ENCODE measurements at regions not wholly inside any gene's neighbourhood (a gene's known extent, or its start where the extent isn't known, plus 50 kb on each side); places are given as distances from the start of the nearest gene placed in this dataset.

DNA sequence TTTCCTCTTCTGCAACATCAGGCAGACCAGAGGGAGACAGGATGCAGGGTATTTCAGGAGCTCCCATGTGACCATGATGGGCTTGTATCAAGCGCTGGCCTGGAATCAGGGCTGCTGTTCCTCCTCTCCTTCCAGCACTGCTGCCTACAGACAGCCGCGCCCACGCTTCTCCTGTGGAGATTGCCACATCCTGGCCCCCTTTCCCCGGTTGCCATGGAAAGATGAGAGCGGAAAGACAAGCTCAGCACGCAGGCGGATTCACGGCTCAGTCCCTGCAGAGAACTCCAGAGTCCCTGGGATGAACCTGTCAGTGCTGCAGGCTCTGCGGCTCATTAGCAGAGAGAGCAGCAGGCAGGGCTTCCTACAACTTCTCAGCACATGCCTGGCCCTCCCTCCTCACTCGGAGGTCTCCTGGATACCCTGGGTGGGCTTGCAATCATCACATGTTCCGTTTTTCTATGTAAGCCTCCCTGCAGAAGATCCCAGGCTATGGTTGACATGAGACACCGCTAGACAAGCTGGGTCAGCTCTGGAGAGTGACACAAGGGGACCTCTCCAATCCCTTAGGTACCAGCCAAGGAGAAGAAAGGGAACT lies 497.8 kb upstream of the MYT1L start:
- no peak overlapping the region for H3K9ac ChIP-seq (ENCODE audit: low read length)
- H3K27me3 ChIP-seq (ENCODE audit: control insufficient read depth, insufficient read depth, low read length), result no peaks in the 10 kb centered on the region
- H3K36me3 ChIP-seq (ENCODE audit: control insufficient read depth, insufficient read depth, low read length), result no peaks in the 10 kb centered on the region
- no peaks in the 10 kb centered on the region for H3K4me1 ChIP-seq (ENCODE audit: control insufficient read depth, insufficient read depth, low read length)
- no peak overlapping the region for H3K27ac ChIP-seq (ENCODE audit: low read depth, low read length)
- no peak overlapping the region for H3K4me3 ChIP-seq (ENCODE audit: low read length)

DNA sequence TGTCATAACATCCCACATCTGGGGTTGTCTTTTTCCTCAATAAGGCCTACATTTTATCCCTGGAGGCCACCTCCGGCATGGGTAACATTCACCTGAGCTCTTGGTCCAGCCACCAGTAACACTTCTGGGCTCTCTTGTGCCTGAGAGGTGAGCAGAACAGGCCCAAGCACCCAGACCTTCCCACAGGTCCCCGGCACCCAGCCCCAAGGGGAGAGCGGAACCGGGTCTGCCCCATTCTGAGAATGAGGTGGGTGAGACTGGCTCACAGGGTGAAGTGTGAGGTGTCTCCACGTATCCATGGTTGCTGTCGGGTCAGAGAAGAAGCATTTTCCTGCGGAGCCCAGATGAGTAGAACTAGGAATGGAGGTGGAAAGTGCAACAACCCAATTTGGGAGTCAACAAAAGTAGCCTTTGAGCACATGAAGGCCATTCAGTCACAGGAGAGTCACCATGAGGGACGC lies 496.7 kb upstream of the MYT1L start:
- H3K27me3 ChIP-seq (ENCODE audit: control insufficient read depth, insufficient read depth, low read length), result no peaks in the 10 kb centered on the region
- no peaks in the 10 kb centered on the region for H3K4me1 ChIP-seq (ENCODE audit: control insufficient read depth, insufficient read depth, low read length)
- no peaks in the 10 kb centered on the region for H3K36me3 ChIP-seq (ENCODE audit: control insufficient read depth, insufficient read depth, low read length)
- H3K4me3 ChIP-seq (ENCODE audit: low read length), result no peak overlapping the region
- H3K9ac ChIP-seq (ENCODE audit: low read length), result no peak overlapping the region
- no peak overlapping the region for H3K27ac ChIP-seq (ENCODE audit: low read depth, low read length)

DNA sequence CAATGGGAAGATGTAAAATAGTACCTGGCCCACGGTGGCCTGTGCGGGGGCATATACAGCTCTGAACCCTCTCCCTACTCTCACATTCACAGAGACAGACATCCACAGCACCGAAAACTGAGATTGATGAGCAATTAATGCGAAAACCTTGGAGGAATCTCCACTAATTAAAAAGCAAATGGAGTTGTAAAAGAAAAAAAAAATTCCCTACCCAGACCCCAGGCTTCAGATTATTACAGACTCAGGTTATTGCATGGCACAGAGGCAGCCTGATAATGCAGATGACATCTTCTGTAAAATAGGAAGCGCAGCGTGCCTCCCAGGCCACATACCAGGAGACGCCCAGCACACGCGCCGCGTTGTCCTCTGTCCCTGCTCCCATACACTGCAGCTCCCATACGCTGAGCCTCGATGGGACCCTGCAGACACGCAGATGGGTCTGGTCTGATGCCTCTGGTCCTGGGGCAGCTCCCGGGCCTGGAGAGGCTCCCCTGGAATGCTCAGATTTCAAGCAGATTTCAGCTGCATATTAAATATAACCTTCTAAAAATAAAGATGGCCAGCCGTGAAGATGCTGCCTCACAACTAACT lies 496.1 kb upstream of the MYT1L start:
- H3K36me3 ChIP-seq (ENCODE audit: control insufficient read depth, insufficient read depth, low read length), result no peaks in the 10 kb centered on the region
- H3K9ac ChIP-seq (ENCODE audit: low read length), result no peak overlapping the region
- no peak overlapping the region for H3K27ac ChIP-seq (ENCODE audit: low read depth, low read length)
- H3K4me1 ChIP-seq (ENCODE audit: control insufficient read depth, insufficient read depth, low read length), result no peaks in the 10 kb centered on the region
- no peak overlapping the region for H3K4me3 ChIP-seq (ENCODE audit: low read length)
- no peaks in the 10 kb centered on the region for H3K27me3 ChIP-seq (ENCODE audit: control insufficient read depth, insufficient read depth, low read length)

DNA sequence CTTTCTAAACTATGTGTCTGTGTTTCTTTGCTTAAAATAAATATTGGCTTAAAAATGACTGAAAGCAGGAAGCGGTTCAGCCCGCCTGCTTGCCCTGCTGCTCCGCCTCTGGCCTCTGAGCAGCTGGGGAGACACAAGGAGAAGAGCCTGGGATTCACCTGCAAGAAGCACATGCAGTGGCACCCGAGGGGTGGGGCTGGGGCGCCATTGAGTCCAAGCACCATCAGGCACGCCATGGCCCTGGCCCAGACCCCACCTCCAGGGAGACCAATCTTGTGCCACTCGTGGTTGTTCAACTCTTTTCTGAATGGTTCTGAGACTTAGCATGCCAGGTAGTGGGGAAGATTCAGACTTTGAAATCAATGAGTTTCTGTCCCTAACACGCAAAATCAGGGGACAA lies 495.5 kb upstream of the MYT1L start:
- Histone ChIP-seq H3K4me3 (ENCODE audit: low read length) (no peak overlapping the region), H3K4me1 (ENCODE audit: control insufficient read depth, insufficient read depth, low read length) (no peaks in the 10 kb centered on the region), H3K9ac (ENCODE audit: low read length) (no peak overlapping the region), H3K27ac (ENCODE audit: low read depth, low read length) (no peak overlapping the region), H3K36me3 (ENCODE audit: control insufficient read depth, insufficient read depth, low read length) (no peaks in the 10 kb centered on the region), H3K27me3 (ENCODE audit: control insufficient read depth, insufficient read depth, low read length) (no peaks in the 10 kb centered on the region)

DNA sequence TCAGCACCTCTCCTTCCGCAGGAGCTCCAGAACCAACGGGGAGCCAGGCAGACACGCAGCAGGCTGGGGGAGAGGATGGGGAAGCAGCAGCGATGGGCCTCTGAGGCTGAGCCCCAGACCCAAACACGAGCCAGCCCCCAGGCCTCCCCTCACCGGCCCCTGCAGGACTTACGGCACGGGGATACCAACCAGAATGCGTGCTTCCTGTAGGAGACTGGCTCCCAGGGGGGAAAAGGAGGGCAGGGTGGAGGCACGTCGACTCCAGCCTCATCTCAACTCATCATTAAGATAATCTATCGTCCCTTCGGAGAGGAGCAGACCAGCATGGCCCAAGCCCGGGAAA lies 495.1 kb upstream of the MYT1L start:
- Histone ChIP-seq H3K27me3 (ENCODE audit: control insufficient read depth, insufficient read depth, low read length) (no peaks in the 10 kb centered on the region), H3K4me3 (ENCODE audit: low read length) (no peak overlapping the region), H3K4me1 (ENCODE audit: control insufficient read depth, insufficient read depth, low read length) (no peaks in the 10 kb centered on the region), H3K36me3 (ENCODE audit: control insufficient read depth, insufficient read depth, low read length) (no peaks in the 10 kb centered on the region), H3K9ac (ENCODE audit: low read length) (no peak overlapping the region), H3K27ac (ENCODE audit: low read depth, low read length) (no peak overlapping the region)

DNA sequence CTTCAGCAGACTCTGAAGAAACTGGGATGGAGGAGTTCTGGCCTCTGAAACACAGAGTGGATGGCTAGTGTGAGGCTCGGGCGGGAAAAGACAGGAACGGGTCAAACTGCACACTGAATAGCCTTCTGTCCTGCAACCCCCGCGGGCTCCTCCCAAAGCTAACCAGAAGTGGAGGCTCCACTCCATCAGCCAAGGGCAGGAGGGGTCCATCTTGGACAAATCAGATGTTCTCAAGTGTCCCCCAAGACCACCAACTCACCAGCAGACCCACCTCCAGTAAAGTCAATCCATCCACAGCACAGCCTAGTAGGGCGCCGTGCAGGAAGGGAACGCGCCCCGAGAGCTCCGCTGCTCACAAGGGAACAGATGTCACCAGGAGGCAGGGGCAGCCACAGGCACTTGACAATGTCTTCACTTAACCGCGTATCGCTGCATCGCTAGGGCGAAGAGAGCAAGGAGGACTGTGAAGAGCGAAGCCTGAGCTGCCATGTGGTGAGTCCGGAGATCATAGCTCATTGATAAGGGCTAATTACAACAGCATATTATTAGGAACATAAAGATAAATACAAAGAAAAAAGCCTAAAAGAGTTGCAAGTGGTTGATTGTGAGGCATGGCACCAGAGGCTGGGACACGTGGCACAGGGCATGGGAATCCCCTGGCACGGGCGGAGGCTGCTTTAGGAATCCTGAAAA lies 494.6 kb upstream of the MYT1L start:
- no peaks in the 10 kb centered on the region for H3K4me1 ChIP-seq (ENCODE audit: control insufficient read depth, insufficient read depth, low read length)

DNA sequence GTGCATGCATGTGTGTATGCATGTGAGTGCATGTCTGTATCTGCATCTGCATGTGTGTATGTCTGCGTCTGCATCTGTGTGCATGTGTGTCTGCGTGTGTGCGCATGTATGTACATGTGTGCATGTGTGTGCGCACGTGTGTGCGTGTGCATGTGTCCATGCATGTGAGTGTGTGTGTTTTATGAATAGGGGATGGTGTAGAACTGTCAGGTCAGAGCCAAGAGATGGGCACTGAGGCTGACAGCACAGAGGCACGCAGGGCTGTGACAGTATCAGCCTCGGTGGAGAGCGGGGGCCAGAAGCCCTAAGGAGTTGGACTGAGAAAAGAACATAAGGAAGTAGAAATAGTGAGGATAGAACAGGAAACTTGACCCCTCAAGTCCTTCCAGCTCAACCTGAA lies 494.0 kb upstream of the MYT1L start:
- no peaks in the 10 kb centered on the region for H3K4me1 ChIP-seq (ENCODE audit: control insufficient read depth, insufficient read depth, low read length)
- no peaks in the 10 kb centered on the region for H3K27me3 ChIP-seq (ENCODE audit: control insufficient read depth, insufficient read depth, low read length)
- H3K9ac ChIP-seq (ENCODE audit: low read length), result no peak overlapping the region
- H3K4me3 ChIP-seq (ENCODE audit: low read length), result no peak overlapping the region
- no peak overlapping the region for H3K27ac ChIP-seq (ENCODE audit: low read depth, low read length)
- no peaks in the 10 kb centered on the region for H3K36me3 ChIP-seq (ENCODE audit: control insufficient read depth, insufficient read depth, low read length)

More for the DNA sequence above, 494.6 kb upstream of the MYT1L start:
- H3K4me3 ChIP-seq (ENCODE audit: low read length), result no peak overlapping the region
- no peaks in the 10 kb centered on the region for H3K27me3 ChIP-seq (ENCODE audit: control insufficient read depth, insufficient read depth, low read length)
- no peak overlapping the region for H3K27ac ChIP-seq (ENCODE audit: low read depth, low read length)
- H3K9ac ChIP-seq (ENCODE audit: low read length), result no peak overlapping the region
- H3K36me3 ChIP-seq (ENCODE audit: control insufficient read depth, insufficient read depth, low read length), result no peaks in the 10 kb centered on the region

DNA sequence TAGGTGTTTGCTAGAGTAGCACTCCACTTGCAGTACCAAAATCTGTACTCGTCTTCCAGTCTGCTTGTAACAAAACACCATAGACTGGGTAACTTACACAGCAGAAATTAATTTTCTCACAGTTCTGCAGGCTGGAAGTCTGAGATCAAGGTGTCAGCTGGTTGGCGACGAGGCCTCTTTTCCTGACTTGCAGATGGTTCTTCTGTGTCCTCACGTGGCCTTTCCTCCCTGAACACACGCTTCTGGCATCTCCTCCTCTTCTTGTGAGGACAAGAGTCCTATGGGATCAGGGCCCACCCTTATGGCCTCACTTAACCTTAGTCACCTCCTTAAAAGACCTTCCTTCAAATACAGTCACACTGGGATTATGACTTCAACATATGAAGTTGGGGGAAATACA lies 493.5 kb upstream of the MYT1L start:
- Histone ChIP-seq H3K9ac (ENCODE audit: low read length) (no peak overlapping the region), H3K4me1 (ENCODE audit: control insufficient read depth, insufficient read depth, low read length) (no peaks in the 10 kb centered on the region)

DNA sequence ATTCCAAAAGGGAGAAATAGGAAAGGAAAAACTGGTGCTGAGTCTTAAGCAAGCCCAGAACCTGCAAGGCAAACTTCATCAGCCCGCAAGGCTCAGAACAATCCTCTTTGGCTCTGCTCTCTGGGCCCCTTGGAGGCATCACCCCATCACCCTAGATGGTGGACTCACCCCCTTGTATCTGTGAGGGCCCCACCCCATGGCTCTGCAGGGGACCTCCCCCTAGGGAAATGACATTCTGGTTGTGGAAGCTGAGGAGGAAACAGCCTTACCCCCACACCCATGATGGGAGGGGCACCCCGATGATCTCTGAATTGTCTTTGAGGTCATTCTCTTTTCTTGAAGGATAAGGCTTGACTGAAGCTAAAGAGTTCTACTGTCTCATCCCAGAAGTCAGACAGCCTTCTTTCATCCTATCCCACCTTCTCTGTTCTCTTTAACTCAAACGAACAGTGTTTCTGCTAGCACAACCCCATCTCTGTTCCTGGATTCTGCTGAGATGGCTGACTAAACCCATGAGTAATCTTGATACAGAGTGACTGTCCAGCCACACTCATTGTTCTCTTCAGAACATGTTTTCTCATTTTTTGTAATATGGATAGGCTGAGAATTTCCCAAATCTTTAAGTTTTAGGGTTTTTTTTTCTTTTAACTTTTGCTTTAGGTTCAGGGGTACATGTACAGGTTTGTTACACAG lies 492.1 kb upstream of the MYT1L start:
- no peaks in the 10 kb centered on the region for H3K36me3 ChIP-seq (ENCODE audit: control insufficient read depth, insufficient read depth, low read length)
- no peaks in the 10 kb centered on the region for H3K27me3 ChIP-seq (ENCODE audit: control insufficient read depth, insufficient read depth, low read length)
- H3K4me1 ChIP-seq (ENCODE audit: control insufficient read depth, insufficient read depth, low read length), result no peaks in the 10 kb centered on the region
- no peak overlapping the region for H3K9ac ChIP-seq (ENCODE audit: low read length)
- no peak overlapping the region for H3K4me3 ChIP-seq (ENCODE audit: low read length)
- H3K27ac ChIP-seq (ENCODE audit: low read depth, low read length), result no peak overlapping the region

More for the DNA sequence above, 493.5 kb upstream of the MYT1L start:
- Histone ChIP-seq H3K4me3 (ENCODE audit: low read length) (no peak overlapping the region), H3K27me3 (ENCODE audit: control insufficient read depth, insufficient read depth, low read length) (no peaks in the 10 kb centered on the region), H3K27ac (ENCODE audit: low read depth, low read length) (no peak overlapping the region), H3K36me3 (ENCODE audit: control insufficient read depth, insufficient read depth, low read length) (no peaks in the 10 kb centered on the region)

DNA sequence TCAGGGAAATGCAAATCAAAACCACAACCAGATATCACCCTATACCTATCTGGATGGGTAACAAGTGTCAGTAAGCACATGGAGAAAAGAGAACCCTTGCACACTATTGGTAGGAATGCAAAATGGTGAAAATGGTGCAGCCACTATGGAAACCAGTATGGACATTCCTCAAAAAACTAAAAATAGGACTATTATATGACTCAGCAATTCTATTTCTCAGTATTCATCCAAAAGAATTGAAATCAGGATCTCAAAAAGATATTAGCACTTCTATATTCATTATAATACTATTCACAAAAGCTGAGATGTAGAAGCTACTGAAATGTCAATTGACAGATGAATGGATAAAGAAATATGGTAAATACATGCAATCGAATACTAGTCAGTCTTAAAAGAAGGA lies 491.1 kb upstream of the MYT1L start:
- Histone ChIP-seq H3K27ac (ENCODE audit: low read depth, low read length) (no peak overlapping the region), H3K36me3 (ENCODE audit: control insufficient read depth, insufficient read depth, low read length) (no peaks in the 10 kb centered on the region), H3K27me3 (ENCODE audit: control insufficient read depth, insufficient read depth, low read length) (no peaks in the 10 kb centered on the region), H3K9ac (ENCODE audit: low read length) (no peak overlapping the region), H3K4me1 (ENCODE audit: control insufficient read depth, insufficient read depth, low read length) (no peaks in the 10 kb centered on the region), H3K4me3 (ENCODE audit: low read length) (no peak overlapping the region)

DNA sequence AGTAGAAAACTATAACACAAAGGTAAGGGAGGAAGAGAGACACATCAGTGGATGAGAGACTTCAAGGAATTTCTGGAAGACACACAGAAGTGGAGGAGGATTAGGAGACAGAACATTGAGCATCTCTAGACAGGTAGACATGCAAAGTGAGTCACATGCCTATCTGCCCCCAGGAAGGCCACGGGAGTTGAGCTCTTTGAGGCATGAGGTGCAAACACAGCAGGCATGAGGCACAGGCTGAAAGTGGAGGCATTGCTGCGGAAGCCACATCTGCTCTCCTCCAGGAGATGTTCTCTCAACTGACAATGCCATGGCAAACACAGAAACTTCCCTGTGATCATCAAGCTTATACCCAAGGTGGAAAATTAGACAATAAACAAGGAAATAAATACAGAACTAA lies 481.6 kb upstream of the MYT1L start:
- Histone ChIP-seq H3K4me1 (ENCODE audit: control insufficient read depth, insufficient read depth, low read length) (no peaks in the 10 kb centered on the region), H3K4me3 (ENCODE audit: low read length) (no peak overlapping the region), H3K27me3 (ENCODE audit: control insufficient read depth, insufficient read depth, low read length) (no peaks in the 10 kb centered on the region), H3K36me3 (ENCODE audit: control insufficient read depth, insufficient read depth, low read length) (no peaks in the 10 kb centered on the region), H3K27ac (ENCODE audit: low read depth, low read length) (no peak overlapping the region), H3K9ac (ENCODE audit: low read length) (no peak overlapping the region)

DNA sequence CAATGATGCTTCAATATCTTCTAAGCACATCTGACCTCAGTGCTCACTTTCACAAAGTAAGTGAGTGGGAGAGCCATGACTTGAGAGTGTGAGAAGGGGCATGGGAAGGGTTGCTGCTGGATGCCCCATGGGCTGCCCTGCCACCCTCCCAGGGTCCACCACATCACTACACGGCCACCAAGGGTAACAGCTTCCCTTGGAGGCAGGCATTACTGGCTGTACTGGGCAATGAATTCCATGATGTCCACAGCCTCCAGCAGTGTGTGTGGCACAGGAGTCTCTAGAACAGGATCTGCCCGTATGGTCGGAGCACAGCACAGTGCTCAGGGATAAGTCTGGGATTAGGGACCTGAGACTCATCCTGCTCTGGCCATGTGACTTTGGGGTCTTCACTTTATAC lies 481.0 kb upstream of the MYT1L start:
- Histone ChIP-seq H3K4me1 (ENCODE audit: control insufficient read depth, insufficient read depth, low read length) (no peaks in the 10 kb centered on the region), H3K27ac (ENCODE audit: low read depth, low read length) (no peak overlapping the region), H3K27me3 (ENCODE audit: control insufficient read depth, insufficient read depth, low read length) (no peaks in the 10 kb centered on the region), H3K4me3 (ENCODE audit: low read length) (no peak overlapping the region), H3K9ac (ENCODE audit: low read length) (no peak overlapping the region), H3K36me3 (ENCODE audit: control insufficient read depth, insufficient read depth, low read length) (no peaks in the 10 kb centered on the region)
